Cortex of kidney (tissue), 1 donor: ENCODE measurements at regions not wholly inside any gene's neighbourhood (a gene's known extent, or its start where the extent isn't known, plus 50 kb on each side); places are given as distances from the start of the nearest gene placed in this dataset.
"Not testable (repeated sequence)": the region's sequence is repeated elsewhere in the genome, so short reads cannot be mapped to it uniquely, and the experiment has no call there.

ENCODE experiments used
- DNase-seq: peaks from one replicate; lab custom pipeline; 2025; lab: John Stamatoyannopoulos, UW

DNA sequence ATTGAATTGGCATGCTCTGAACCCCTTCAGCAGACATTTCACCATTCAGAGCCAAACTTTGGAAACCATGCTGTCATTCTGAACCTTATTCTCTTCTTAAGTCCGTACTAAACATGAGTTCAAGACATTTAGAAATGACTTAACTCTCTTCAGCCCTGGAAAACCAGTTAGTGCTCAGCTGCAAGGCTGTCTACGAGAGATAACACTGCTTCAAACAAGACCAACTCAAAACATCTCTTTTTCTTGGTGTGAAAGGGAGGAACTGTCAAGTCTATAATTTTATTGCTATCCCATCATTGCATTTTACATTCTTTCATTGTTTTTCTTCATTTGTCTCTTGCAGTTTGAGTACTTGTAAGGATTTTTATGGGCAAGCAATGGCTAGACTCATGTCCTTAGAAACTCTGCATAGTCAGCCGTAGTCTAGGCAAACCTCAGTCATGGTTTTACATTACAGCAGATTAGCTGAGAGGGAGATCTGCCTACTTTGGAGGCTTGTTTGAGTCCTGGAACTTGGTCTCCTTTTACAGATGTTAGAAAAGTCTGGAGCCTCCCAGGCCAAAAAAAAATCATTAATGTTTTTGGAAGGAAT is 120.6 kb upstream of the JADE1 start:
- DNase-seq = no peak

- no peak for DNase-seq
Observed at GRCh38 chr4:128688033-128688721, 121.3 kb upstream of the JADE1 start.

DNA sequence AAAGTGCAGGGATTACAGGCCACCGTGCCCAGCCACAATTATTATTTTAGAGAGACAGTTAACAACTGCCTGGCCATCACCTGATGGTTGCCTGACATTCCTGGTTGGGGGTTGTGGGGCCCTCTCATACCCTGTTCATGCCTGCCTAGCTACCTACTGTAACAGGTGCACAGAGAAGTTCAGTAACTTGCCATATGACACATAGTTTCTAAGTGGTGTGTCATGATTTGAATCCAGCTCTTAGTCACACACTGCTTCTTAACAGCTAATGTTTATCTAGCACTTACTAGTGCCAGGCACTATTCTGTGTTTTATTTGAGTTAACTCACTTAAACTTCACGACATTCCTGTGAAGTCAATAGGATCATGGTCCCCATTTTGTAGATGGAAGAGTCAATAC is 122.7 kb upstream of the JADE1 start:
- no peak for DNase-seq

DNA sequence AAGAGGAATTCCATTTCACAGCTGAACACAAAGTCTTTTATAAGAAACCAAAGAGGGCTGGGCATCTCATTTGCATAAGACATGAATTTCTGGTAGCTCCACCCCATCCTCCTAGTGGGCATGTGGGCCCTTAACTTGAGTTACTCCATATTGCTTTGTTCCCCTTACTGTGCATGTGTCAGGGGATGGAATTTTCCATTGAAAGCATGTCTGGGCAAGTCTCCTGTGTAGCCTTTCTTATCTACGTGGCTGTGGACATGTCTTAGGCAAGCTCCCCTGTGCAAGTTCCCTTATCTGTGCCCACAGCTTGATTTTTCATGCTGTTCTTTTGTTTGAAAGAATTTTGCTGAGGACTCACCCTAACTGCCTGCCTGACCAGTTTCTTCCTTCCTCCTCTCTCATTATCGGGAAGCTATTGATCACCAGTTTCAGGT is 123.5 kb upstream of the JADE1 start:
- no peak for DNase-seq

GRCh38 chr4:128684016-128684415 is 125.5 kb upstream of the JADE1 start:
- no peak for DNase-seq

DNA sequence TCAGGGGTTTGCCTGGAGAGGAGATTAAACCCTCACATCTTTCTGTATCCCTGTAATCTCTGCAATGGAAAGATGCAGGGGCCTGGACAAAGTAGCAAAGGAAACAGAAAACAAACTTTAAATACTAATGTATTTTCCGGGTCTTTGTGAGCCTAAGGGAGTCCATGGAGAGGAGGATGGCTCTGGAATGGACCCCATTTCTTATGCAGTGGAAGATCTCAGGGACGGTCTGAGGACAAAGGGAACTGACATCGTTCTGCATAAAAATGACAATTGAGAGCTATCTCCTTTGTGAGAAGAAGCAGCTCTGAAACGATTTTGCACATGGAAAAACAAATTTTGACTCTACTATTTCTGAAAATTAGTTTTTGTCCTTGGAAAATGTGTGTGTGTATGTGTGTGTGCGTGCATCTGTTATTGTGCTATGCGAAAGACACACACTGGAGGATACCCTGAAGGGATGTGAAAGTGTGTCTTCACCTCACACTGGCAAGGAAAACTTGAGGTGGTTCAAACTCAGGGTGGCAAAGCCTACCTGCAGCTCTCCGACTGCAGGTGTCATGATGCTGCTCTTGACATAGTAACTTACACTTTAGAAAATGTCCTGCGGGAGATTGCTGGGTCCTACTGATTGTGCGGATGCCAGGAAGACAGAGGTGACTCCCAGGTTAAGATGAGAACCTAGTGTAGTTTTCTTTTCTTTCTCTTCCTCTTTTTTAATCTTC is 126.4 kb upstream of the JADE1 start:
- no peak for DNase-seq

- DNase-seq = no peak
Observed at GRCh38 chr4:128676095-128676494, 133.4 kb upstream of the JADE1 start.

- no peak for DNase-seq
Observed at GRCh38 chr4:128675083-128675482, 134.4 kb upstream of the JADE1 start.

DNA sequence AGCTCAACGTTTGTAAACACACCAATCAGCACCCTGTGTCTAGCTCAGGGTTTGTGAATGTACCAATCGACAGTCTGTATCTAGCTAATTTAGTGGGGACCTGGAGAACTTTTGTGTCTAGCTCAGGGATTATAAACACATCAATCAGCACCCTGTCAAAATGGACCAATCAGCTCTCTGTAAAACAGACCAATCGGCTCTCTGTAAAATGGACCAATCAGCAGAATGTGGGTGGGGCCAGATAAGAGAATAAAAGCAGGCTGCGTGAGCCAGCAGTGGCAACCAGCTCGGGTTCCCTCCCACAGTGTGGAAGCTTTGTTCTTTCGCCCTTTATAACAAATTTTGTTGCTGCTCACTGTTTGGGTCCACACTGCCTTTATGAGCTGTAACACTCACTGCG is 136.3 kb upstream of the JADE1 start:
- not testable (repeated sequence) for DNase-seq

DNA sequence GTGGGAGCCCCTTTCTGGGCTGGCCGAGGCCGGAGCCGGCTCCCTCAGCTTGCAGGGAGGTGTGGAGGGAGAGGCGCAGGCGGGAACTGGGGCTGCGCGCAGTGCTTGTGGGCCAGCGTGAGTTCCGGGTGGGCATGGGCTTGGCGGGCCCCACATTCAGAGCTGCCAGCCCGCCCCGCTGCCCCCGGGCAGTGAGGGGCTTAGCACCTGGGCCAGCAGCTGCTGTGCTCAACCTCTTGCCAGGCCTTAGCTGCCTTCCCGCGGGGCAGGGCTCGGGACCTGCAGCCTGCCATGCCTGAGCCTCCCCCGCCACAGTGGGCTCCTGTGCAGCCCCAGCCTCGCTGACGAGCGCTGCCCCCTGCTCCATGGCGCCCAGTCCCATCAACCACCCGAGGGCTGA is 136.9 kb upstream of the JADE1 start:
- not testable (repeated sequence) for DNase-seq

DNA sequence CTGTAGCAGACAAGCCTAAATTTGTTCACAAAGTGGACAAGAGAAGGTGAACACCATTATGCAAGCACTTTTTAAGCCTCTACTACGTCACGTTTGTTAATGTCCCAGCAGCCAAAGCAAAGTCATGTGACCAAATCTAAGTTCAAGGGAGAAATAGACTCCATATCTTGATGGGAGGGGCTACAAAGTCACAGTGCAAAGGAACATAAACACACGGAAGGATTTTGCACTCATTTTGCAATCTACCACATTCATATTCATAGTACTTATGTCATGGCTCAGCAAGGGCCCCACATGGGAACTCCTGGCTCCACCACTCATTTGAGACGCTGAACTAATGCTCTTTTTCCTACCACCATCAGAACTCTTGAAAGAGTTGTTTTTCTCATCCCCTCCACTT is 139.0 kb upstream of the JADE1 start:
- DNase-seq = no peak

DNA sequence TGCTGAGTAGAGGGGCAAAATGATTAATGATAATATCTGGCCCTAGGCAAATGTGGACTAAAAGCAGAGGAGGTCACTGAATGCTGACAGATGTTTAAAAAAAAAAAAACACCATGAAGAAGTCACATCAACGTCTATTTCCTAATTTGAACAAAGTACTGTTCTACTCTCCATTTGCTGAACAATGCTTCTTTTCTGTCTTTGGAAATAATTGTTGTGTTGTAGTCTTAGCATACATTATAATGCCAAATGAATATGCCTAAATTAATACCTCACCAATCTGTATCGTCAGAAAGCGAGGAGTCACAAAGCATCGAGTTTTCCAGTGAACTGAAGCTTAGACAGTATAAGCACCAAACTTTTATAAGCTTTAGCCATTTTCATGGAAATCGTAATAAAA is 140.9 kb upstream of the JADE1 start:
- no peak for DNase-seq

- no peak for DNase-seq
Observed at GRCh38 chr4:128665514-128665913, 144.0 kb upstream of the JADE1 start.

DNA sequence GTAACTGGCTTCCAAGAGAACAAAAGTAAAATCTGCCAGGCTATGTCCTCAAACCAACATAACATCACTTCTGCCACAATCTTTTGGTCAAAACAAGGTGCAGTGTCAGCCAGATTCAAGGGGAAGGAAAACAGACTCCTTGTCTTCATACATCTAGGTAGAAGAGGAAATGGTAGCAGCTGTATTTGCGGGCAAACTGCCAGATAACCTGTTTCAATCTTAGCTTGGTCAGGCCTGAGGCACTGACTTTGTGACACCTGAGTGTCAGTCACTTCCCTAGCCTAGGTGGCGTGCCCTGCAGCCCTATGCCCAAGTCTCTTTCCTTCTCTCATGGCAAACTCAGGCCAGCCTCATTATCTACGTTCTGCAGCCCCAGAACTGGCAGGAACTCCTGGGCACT is 146.2 kb upstream of the JADE1 start:
- no peak for DNase-seq

- DNase-seq = no peak
Observed at GRCh38 chr4:128661479-128661878, 148.0 kb upstream of the JADE1 start.

DNA sequence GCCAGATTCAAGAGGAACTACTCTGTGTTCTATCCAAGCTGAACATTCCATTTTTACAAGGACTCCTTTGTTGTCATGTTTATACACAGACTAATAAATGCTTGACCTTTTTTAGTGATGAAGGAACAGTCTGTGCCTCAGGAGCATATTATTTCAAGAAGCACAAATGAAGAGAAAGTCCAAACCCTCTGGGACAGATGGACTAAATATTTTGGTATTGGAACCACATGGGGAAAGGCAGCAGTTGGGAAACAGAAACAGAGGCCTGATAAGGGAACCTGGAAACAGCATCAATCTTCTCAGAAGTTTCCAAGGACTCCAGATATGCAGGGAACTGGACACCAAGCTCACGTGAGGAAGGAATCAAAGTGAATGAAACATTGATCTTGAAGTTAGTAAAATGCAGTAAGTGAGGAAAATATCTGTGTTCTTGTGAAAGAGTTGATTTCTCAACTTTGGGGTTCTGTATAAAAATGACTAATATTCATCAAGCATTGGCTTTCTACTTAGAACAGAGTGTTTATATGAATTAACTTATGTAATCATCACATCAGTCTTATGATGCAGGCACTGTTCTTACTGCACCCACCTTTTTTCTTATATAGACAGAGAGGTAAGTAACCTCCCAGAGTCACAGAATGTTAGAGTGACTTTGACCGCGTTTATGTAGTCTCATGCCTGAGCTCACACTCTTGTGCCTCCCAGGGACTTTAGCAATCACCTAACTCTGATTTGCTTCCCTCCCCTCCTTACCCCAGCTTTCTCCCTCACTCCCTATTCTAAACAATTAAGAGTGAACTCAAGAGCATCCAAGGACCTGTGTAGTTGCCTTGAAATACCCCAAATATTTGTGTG is 148.9 kb upstream of the JADE1 start:
- DNase-seq = no peak

- no peak for DNase-seq
Observed at GRCh38 chr4:128658214-128658631, 151.3 kb upstream of the JADE1 start.

GRCh38 chr4:128657638-128658037 is 151.9 kb upstream of the JADE1 start:
- DNase-seq = no peak

GRCh38 chr4:128654465-128654864 is 155.0 kb upstream of the JADE1 start:
- no peak for DNase-seq

DNA sequence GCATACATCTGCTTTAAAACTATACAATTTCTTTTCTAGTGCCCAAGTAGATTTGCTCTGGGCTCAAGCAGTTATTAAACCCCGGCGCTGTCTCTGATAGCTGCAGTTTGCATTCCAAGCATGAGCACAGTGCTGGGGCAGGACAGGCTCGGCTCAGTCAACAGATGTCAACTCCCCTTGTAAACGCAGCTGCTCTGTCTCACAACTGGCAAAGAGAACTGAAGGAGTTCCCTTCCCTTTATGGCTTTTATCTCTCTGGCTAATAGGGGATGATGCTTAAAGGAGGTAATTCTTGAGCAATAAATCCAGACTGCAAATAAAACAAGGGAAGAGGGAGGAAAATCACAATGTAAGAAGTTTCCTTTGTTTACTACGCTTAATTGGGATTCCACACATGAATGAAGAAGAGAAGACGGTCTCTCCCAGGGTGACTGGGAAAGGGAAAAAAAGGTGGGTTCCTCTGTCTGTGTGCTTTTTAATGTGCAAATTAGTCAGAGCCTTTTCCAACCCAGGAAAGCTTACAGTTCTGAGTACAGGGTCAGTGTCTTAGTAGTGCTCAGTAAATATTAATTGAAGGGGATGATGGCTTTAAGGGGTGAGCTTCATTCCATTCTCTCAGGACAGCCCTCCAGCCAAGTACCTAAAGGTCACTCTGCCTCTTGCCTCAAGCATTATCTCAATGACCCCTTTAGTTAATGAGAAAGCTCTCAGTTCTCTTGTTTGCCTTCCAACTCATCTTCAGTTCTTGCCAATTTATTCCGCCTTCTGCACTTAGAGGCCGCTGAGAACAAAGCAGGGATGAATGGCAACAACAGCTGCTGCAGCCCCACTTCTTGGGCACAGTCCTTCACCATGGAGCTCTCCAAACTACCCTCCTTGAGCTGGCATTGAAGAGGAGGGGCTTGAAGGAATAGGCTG is 155.7 kb upstream of the JADE1 start:
- no peak for DNase-seq

DNA sequence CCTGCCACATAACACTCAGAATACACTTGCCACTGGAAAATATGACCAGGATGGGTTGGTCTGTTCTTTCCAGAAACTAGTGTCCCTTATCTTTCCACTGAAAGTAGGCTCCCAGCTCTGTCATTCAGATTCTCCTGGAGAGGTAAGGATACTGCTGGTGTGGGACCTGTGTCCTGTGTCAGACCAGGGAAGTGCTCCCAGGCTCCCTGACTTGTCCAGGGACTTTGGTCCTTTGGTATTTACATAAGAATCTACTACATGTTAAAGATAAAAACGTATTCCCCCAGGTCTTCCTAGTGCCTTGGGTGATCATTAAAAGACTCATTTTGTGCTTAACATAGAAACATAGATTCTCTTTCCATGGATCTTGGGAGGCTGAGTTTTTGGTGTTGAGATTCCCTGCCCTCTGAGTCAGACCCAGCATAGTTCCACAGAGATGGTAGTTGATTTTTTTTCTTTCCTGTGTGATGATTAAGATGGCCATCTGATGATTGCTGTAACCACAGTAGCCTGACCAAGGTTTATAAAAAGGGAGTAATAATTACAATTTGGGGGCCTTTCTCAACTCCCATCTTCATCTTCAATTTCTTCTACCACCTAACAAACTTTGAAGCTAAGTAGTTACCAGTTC is 159.8 kb upstream of the JADE1 start:
- DNase-seq = no peak
